ENCODE measurements at regions not wholly inside any gene's neighbourhood (a gene's known extent, or its start where the extent isn't known, plus 50 kb on each side); places are given as distances from the start of the nearest gene placed in this dataset.

- TF ChIP-seq CTCF (IDR thresholded peaks at IDR 0.05; ENCODE audit: borderline replicate concordance, extremely low read depth, low read length, poor library complexity, severe bottlenecking) = no peak
- TF ChIP-seq EZH2 (IDR thresholded peaks at IDR 0.05; ENCODE audit: borderline replicate concordance, low read depth, low read length, severe bottlenecking) = no peak
- no peak for DNase-seq
- Histone ChIP-seq H3K9me3 (ENCODE audit: insufficient read depth, low read length, severe bottlenecking) (peaks cover 24% of the 10 kb centered on the region), H3K4me3 (ENCODE audit: low read depth in 1 of 2, low read length in 2 of 2) (no peak overlapping the region), H3K4me1 (ENCODE audit: insufficient read depth, low read length) (no peaks in the 10 kb centered on the region), H4K20me1 (ENCODE audit: insufficient read depth, low read length) (no peaks in the 10 kb centered on the region), H2AFZ (ENCODE audit: low read depth, low read length) (no peak overlapping the region), H3K27me3 (ENCODE audit: insufficient read depth, low read length, poor library complexity) (no peaks in the 10 kb centered on the region), H3K9ac (ENCODE audit: low read depth, low read length) (no peak overlapping the region), H3K79me2 (ENCODE audit: insufficient read depth, low read length) (no peaks in the 10 kb centered on the region), H3K4me2 (ENCODE audit: insufficient read depth, low read length) (no peak overlapping the region), H3K27ac (ENCODE audit: low read length) (no peak overlapping the region), H3K36me3 (ENCODE audit: insufficient read depth, low read length) (no peaks in the 10 kb centered on the region)
- no peak for ATAC-seq (ENCODE audit: insufficient read depth, low read depth)
These were observed 211.3 kb upstream of the DIO3 start for GRCh38 chr14:101350021-101350420.

- Histone ChIP-seq H3K79me2 (ENCODE audit: insufficient read depth, low read length) (no peaks in the 10 kb centered on the region), H4K20me1 (ENCODE audit: insufficient read depth, low read length) (no peaks in the 10 kb centered on the region), H3K4me1 (ENCODE audit: insufficient read depth, low read length) (no peaks in the 10 kb centered on the region), H3K27me3 (ENCODE audit: insufficient read depth, low read length, poor library complexity) (no peaks in the 10 kb centered on the region), H2AFZ (ENCODE audit: low read depth, low read length) (no peak overlapping the region), H3K36me3 (ENCODE audit: insufficient read depth, low read length) (no peaks in the 10 kb centered on the region), H3K9ac (ENCODE audit: low read depth, low read length) (no peak overlapping the region), H3K9me3 (ENCODE audit: insufficient read depth, low read length, severe bottlenecking) (peaks cover 24% of the 10 kb centered on the region), H3K27ac (ENCODE audit: low read length) (no peak overlapping the region), H3K4me3 (ENCODE audit: low read depth in 1 of 2, low read length in 2 of 2) (no peak overlapping the region), H3K4me2 (ENCODE audit: insufficient read depth, low read length) (no peak overlapping the region)
- no peak for TF ChIP-seq EZH2 (IDR thresholded peaks at IDR 0.05; ENCODE audit: borderline replicate concordance, low read depth, low read length, severe bottlenecking)
- ATAC-seq (ENCODE audit: insufficient read depth, low read depth) = no peak
- DNase-seq = no peak
These were observed 210.6 kb upstream of the DIO3 start for GRCh38 chr14:101350691-101351090.

- no peak for ATAC-seq (ENCODE audit: insufficient read depth, low read depth)
- Histone ChIP-seq H2AFZ (ENCODE audit: low read depth, low read length) (no peak overlapping the region), H3K9ac (ENCODE audit: low read depth, low read length) (no peak overlapping the region), H3K36me3 (ENCODE audit: insufficient read depth, low read length) (no peaks in the 10 kb centered on the region), H4K20me1 (ENCODE audit: insufficient read depth, low read length) (no peaks in the 10 kb centered on the region), H3K27me3 (ENCODE audit: insufficient read depth, low read length, poor library complexity) (no peaks in the 10 kb centered on the region), H3K4me2 (ENCODE audit: insufficient read depth, low read length) (no peak overlapping the region), H3K27ac (ENCODE audit: low read length) (no peak overlapping the region), H3K79me2 (ENCODE audit: insufficient read depth, low read length) (no peaks in the 10 kb centered on the region), H3K9me3 (ENCODE audit: insufficient read depth, low read length, severe bottlenecking) (peaks cover 24% of the 10 kb centered on the region), H3K4me3 (ENCODE audit: low read depth in 1 of 2, low read length in 2 of 2) (no peak overlapping the region), H3K4me1 (ENCODE audit: insufficient read depth, low read length) (no peaks in the 10 kb centered on the region)
- TF ChIP-seq CTCF (IDR thresholded peaks at IDR 0.05; ENCODE audit: borderline replicate concordance, extremely low read depth, low read length, poor library complexity, severe bottlenecking) (no peak), EZH2 (IDR thresholded peaks at IDR 0.05; ENCODE audit: borderline replicate concordance, low read depth, low read length, severe bottlenecking) (no peak)
- no peak for DNase-seq
These were observed 210.1 kb upstream of the DIO3 start for GRCh38 chr14:101351146-101351545.

GRCh38 chr14:101351769-101352168, 209.5 kb upstream of the DIO3 start:
- no peak for DNase-seq
- Histone ChIP-seq H3K4me1 (ENCODE audit: insufficient read depth, low read length) (no peaks in the 10 kb centered on the region), H4K20me1 (ENCODE audit: insufficient read depth, low read length) (no peaks in the 10 kb centered on the region), H3K4me3 (ENCODE audit: low read depth in 1 of 2, low read length in 2 of 2) (no peak overlapping the region), H2AFZ (ENCODE audit: low read depth, low read length) (no peak overlapping the region), H3K4me2 (ENCODE audit: insufficient read depth, low read length) (no peak overlapping the region), H3K9me3 (ENCODE audit: insufficient read depth, low read length, severe bottlenecking) (peaks cover 18% of the 10 kb centered on the region), H3K27me3 (ENCODE audit: insufficient read depth, low read length, poor library complexity) (no peaks in the 10 kb centered on the region), H3K79me2 (ENCODE audit: insufficient read depth, low read length) (no peaks in the 10 kb centered on the region), H3K36me3 (ENCODE audit: insufficient read depth, low read length) (no peaks in the 10 kb centered on the region), H3K27ac (ENCODE audit: low read length) (no peak overlapping the region), H3K9ac (ENCODE audit: low read depth, low read length) (no peak overlapping the region)
- no peak for ATAC-seq (ENCODE audit: insufficient read depth, low read depth)
- TF ChIP-seq CTCF (IDR thresholded peaks at IDR 0.05; ENCODE audit: borderline replicate concordance, extremely low read depth, low read length, poor library complexity, severe bottlenecking) = no peak
- no peak for TF ChIP-seq EZH2 (IDR thresholded peaks at IDR 0.05; ENCODE audit: borderline replicate concordance, low read depth, low read length, severe bottlenecking)
